GM18867 (cell line): ENCODE measurements at regions not wholly inside any gene's neighbourhood (a gene's known extent, or its start where the extent isn't known, plus 50 kb on each side); places are given as distances from the start of the nearest gene placed in this dataset.

ENCODE experiments used
- ATAC-seq: cut with Tn5 transposase; IDR thresholded peaks from one replicate; pipeline ENCODE4 v1.9.1; 2021; ENCODE audit warnings: mild to moderate bottlenecking, moderate library complexity; ENCODE audit not compliant: unreplicated experiment

- ATAC-seq, result no peak
These were observed 491.9 kb upstream of the CHAC2 start for GRCh38 chr2:53275743-53276142.

- no peak for ATAC-seq
These were observed 499.0 kb upstream of the CHAC2 start for GRCh38 chr2:53268626-53269025.

- ATAC-seq, result no peak
These were observed 499.5 kb upstream of the CHAC2 start for GRCh38 chr2:53268086-53268485.

GRCh38 chr2:53265544-53266299, 501.9 kb upstream of the CHAC2 start:
- ATAC-seq, result no peak

GRCh38 chr2:53260568-53260967, 507.0 kb upstream of the CHAC2 start:
- no peak for ATAC-seq

GRCh38 chr2:53259395-53260009, 508.1 kb upstream of the CHAC2 start:
- ATAC-seq, result no peak

GRCh38 chr2:53257287-53257686, 510.3 kb upstream of the CHAC2 start:
- ATAC-seq, result no peak

GRCh38 chr2:53253244-53253643, 514.4 kb upstream of the CHAC2 start:
- ATAC-seq, result no peak

- no peak for ATAC-seq
These were observed 515.5 kb upstream of the CHAC2 start for GRCh38 chr2:53252115-53252514.

- ATAC-seq, result no peak
These were observed 519.5 kb upstream of the CHAC2 start for GRCh38 chr2:53247956-53248735.

- ATAC-seq, result no peak
These were observed 524.2 kb upstream of the CHAC2 start for GRCh38 chr2:53243430-53243829.

- ATAC-seq, result no peak
These were observed 525.5 kb upstream of the CHAC2 start for GRCh38 chr2:53242090-53242489.

- ATAC-seq, result no peak
These were observed 531.6 kb upstream of the CHAC2 start for GRCh38 chr2:53235836-53236582.

GRCh38 chr2:53234548-53234903, 533.1 kb upstream of the CHAC2 start:
- no peak for ATAC-seq

GRCh38 chr2:53233759-53234547, 533.7 kb upstream of the CHAC2 start:
- no peak for ATAC-seq

GRCh38 chr2:53231908-53232307, 535.7 kb upstream of the CHAC2 start:
- no peak for ATAC-seq

- no peak for ATAC-seq
These were observed 536.9 kb upstream of the CHAC2 start for GRCh38 chr2:53230691-53231090.

GRCh38 chr2:53227535-53227934, 540.1 kb upstream of the CHAC2 start:
- ATAC-seq, result no peak

GRCh38 chr2:53220969-53221368, 546.6 kb upstream of the CHAC2 start:
- no peak for ATAC-seq

- no peak for ATAC-seq
These were observed 550.4 kb upstream of the CHAC2 start for GRCh38 chr2:53217250-53217649.
